GM18505 (cell line): ENCODE measurements at regions not wholly inside any gene's neighbourhood (a gene's known extent, or its start where the extent isn't known, plus 50 kb on each side); places are given as distances from the start of the nearest gene placed in this dataset.
A peak's percentile ranks its signal among the peaks of the same experiment; 100 is the strongest.

ENCODE experiments used
- ATAC-seq: cut with Tn5 transposase; IDR thresholded peaks from one replicate; pipeline ENCODE4 v1.9.1; 2021; ENCODE audit not compliant: unreplicated experiment
- POLR2A ChIP-seq: IDR thresholded peaks from 4 replicates; pipeline ENCODE4 v1.6.1; 2011; ENCODE audit warnings: borderline replicate concordance; ENCODE audit not compliant: insufficient read depth, insufficient read length; ENCODE audit errors: extremely low read depth

DNA sequence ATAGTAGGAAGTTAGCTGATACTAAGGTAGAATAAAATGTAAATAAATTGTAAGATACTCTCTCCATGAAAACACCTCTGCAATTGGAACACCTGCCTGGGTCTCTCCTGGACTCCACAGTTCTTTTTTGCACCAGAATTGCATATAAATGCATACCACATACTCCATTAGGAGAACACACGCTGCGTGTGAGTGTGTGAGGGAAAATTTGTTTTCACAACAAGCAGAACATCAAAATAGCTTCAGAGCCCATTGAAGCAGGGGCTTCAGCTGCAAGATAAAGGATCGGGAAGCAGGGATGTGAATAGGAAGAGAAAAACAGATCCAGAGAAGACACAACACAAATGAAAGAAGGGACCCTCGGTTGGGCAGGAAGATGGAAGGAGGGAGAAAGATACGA is 389.8 kb upstream of the BRINP1 start:
- no peak for ATAC-seq
- TF ChIP-seq POLR2A = no peak

DNA sequence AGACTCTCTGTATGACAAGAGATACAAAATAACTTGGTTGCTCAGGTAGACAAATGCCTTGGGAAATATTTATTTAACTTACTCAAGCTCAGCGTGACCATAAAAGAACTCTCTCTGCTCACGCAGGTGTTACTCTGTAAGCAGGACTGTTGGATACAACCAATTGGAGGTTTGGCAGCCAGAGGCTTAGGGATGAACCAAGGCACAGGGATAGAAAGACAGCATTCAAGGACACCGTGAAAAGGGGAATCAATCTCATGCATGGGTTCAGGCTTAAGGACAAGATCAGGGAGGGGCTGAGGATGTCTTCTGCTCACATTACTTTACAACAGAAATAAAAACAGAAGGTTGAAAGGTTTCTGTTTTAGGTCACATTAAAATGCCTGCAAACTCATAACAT is 389.0 kb upstream of the BRINP1 start:
- TF ChIP-seq POLR2A = no peak
- no peak for ATAC-seq

DNA sequence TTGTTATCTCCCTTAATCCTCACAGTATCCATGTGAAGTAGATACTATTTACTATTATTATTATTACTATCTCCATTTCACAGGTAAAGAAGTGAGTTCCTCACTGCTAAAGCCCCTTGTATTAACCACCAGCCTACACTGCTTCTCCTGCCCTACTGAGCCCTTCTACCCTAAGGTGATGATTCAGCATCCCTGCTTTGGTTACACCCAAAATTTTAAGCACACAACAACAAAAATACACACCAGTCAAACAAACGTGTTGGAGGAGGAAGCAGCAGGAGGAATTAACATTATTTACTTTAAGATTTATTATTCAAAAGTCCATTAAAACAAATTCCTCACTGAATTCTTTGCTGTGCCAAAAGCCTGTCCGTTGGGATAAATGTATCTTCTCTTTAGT is 370.2 kb upstream of the BRINP1 start:
- no peak for ATAC-seq
- no peak for TF ChIP-seq POLR2A

DNA sequence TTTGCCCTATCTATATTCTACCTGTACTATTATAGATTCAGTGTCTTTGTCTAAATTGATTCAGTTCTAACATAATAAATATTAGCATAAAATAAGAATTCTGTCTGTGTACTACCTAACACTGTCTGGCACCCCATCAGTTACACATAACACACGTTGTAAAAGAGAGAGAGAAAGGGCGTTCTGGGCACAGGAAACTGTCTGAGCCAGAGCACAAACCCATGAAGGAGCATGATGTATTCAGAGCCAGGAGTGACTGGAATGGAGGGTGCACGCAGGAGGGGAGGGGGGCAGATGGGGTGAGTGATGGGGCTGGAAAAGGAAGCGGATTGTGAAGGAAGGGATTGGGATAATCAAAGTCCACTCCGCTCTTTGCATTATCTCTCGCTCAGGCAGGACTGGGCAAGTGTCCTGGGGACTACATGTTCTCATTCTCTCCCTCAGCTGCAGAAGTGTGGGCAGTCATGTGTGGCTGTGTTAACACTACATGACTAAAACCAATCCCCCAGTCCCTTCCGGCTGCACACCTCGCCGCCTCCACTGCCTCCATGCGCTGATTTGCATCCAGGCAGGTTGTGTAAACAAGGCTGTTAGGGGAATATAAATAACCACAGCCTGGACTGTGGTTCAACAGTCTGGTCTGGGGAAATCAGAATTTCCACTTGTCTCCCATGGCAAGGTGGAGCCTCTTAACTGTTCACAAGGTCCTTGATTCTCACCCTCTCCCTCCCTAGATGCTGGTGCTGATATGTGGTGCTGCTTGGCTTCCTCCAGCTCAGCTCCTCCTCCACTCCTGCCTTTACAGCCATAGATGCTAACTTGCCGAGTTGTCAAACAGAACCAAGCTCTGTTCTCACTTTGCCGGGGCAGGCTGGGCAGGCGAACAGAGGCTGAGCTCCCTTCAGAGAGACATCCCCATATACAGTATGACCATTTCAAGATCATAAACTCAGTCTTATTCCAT is 367.5 kb upstream of the BRINP1 start:
- no peak for TF ChIP-seq POLR2A
- peak; percentile 100 for ATAC-seq

- TF ChIP-seq POLR2A = no peak
- ATAC-seq = no peak
These were observed 358.8 kb upstream of the BRINP1 start for GRCh38 chr9:119727988-119728387.

DNA sequence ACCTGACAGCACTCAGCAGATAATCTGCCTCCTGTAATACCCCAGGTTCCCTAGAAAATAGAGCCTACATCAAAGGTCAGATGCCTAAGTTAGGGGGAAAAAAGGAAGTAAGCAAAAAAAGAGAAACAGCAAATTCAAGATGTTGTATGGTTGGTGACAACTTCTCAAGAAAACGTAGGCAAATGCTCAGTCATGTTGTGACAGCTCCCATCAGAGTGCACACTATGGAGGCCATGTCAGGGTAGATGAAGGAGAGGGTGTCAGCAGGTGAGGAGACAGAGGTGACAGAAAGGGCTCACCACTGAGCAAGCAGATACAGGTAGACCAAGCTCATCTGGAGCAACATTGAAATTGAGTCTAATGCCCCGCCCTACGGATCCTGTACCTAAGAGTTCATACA is 356.8 kb upstream of the BRINP1 start:
- ATAC-seq = no peak
- TF ChIP-seq POLR2A = no peak

DNA sequence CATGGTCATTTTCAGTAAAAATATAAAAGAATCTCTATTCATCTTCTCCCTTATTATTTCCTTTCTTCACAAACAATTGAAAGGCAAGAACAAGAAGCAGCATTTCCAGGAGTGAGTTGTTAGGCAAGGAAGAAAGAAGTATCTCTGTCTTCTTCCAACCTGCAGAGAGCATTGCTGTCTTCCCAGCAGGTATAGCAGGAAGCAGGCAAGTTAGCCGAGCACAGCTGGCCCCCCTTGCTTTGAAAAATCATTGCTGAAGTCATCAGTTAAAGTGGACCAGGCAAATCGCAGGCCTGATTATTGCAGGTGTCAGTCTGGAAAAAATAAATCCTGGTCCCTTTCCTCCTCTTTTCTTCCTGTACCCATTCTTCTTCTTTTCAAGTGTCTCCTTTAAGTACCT is 353.1 kb upstream of the BRINP1 start:
- ATAC-seq = no peak
- TF ChIP-seq POLR2A = no peak

- TF ChIP-seq POLR2A = no peak
- no peak for ATAC-seq
These were observed 343.1 kb upstream of the BRINP1 start for GRCh38 chr9:119712325-119712724.

GRCh38 chr9:119709431-119709830 is 340.2 kb upstream of the BRINP1 start:
- TF ChIP-seq POLR2A = no peak
- no peak for ATAC-seq

DNA sequence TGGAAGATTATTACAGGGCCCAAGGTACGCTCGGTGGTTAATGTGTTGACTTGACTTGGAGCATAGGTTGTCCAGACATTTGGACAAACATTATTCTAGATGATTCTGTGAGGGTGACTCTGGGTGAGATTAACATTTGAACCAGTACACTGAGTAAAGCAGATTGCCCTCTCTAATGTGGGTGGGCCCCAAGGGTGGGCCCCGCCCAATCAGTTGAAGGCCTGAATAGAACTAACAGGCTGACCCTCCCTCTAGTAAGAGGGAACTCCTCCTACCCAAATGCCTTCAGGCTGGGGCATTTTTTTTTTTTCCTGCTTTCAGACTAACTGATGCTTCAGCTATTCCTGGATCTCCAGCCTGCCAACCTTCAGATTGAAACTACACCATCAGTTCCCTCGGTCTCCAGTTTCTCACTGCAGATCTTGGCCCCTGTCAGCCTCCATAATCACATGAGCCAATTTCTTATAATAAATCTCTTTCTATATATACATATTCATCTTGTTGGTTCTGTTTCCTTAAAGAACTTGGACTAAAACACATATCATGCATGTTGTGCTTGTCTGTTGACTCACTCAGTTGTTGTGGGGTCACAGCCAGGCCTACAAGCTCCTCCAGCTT is 338.1 kb upstream of the BRINP1 start:
- TF ChIP-seq POLR2A = no peak
- no peak for ATAC-seq

DNA sequence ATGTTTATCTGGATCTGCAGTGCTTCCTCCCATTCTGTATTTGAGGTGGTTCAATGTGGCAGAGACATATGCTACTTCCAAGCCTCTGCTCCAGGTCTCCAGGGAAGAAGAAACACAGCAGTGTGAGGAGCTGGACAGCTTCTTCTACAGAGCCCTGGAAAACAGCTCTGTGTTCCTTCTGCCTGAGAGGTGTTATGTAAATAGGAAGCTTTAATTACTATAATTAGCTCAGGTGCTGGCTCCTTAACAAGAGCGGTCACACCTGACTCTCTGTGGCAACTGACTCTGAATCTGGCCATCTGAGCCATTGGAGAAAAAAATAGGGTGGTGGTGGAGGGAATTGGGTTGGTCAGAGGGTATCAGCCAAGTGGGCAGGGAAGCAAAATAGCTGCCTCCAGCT is 332.4 kb upstream of the BRINP1 start:
- ATAC-seq = no peak
- no peak for TF ChIP-seq POLR2A

GRCh38 chr9:119698535-119698934 is 329.3 kb upstream of the BRINP1 start:
- no peak for TF ChIP-seq POLR2A

DNA sequence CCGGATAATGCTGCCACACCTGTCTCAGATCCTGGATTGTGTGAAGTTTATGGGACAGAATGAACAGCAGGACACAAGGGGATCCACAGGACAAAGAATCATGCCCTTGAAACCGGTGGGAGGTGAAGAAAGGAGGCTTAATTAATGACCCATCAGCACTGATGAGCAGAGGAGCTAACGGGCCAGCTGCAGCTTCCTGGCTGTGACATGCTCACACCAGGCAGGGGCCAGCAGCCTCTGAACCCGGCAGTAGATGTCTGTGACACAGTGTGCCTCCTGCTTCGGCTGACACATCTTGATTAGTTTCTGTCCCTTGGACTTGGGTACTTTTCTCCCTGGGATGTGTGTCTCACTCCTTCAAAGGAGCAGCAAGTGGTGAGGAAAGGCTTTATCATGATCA is 328.8 kb upstream of the BRINP1 start:
- ATAC-seq = no peak
- no peak for TF ChIP-seq POLR2A

More at GRCh38 chr9:119698535-119698934, 329.3 kb upstream of the BRINP1 start:
- ATAC-seq = no peak

- no peak for TF ChIP-seq POLR2A
- ATAC-seq = no peak
These were observed 320.6 kb upstream of the BRINP1 start for GRCh38 chr9:119689879-119690278.
